HCT116 (cell line): ENCODE measurements at regions not wholly inside any gene's neighbourhood (a gene's known extent, or its start where the extent isn't known, plus 50 kb on each side); places are given as distances from the start of the nearest gene placed in this dataset.

ENCODE experiments used
- ATAC-seq: fragments of 200-7000 bp; cut with Tn5 transposase; 2 replicates; pipeline ENCODE4 v1.9.1; 2020; ENCODE audit warnings: mild to moderate bottlenecking, moderate library complexity
- BruUV-seq: library from RNA; stranded (reverse); fragments of 400-500 nt; replicated peaks from 2 replicates; lab custom pipeline; 2021; lab: Mats Ljungman, UMichigan
- CTCF ChIA-PET: fragments of 300-600 bp; sonication (Branson Sonifier 250); formaldehyde crosslinking; loops from one replicate; lab custom pipeline; 2021; ENCODE audit warnings: antibody characterized with exemption; lab: Charles Lee
- POLR2A ChIA-PET: fragments of 300-600, 350-600 bp; sonication (Branson Sonifier 250); formaldehyde crosslinking; loops from one replicate; lab custom pipeline; 2021; ENCODE audit warnings: antibody characterized with exemption; lab: Charles Lee
- RAD21 ChIA-PET, 2 experiments: fragments of 300-600 bp; sonication (Branson Sonifier 250); formaldehyde crosslinking; loops; one replicate each; lab custom pipeline; 2023; ENCODE audit warnings: low total read pairs in 2 of 2; ENCODE audit not compliant: uncharacterized antibody in 2 of 2, unreplicated experiment in 2 of 2, low non-redundant PET in 1 of 2; lab: Charles Lee
- DNase-seq: peaks from one replicate; pipeline ENCODE4 v3.0.0-alpha.2; 2010; ENCODE audit warnings: low read depth, low spot score
- H2AFZ ChIP-seq: fragments of 200-600 bp; shearing (Covaris generic), sonication (generic); 2 replicates; pipeline ENCODE4 v1.6.1; 2017; ENCODE audit warnings: low read depth, mixed run types, mixed read lengths, antibody characterized with exemption, low read length; ENCODE audit not compliant: poor library complexity, severe bottlenecking
- H3K27ac ChIP-seq: 2 replicates; pipeline ENCODE4 v1.5.1; 2012; ENCODE audit warnings: low read depth, low read length
- H3K27me3 ChIP-seq: fragments of 200-600 bp; sonication (generic); 2 replicates; pipeline ENCODE4 v1.6.1; 2016; ENCODE audit warnings: mixed run types, low read length, mixed read lengths; ENCODE audit not compliant: insufficient read depth
- H3K36me3 ChIP-seq, 2 experiments: fragments of 200-500 bp in 1 of 2; fragments of 200-600 bp in 1 of 2; sonication (Bioruptor generic) in 1 of 2; sonication (generic) in 1 of 2; 2 replicates each; pipeline versions ENCODE4 v1.5.1 to v1.6.1; 2014 to 2016; ENCODE audit warnings: low read length in 2 of 2, inconsistent platforms in 1 of 2, mixed read lengths in 1 of 2, mixed run types in 1 of 2; ENCODE audit not compliant: insufficient read depth in 2 of 2, control insufficient read depth in 1 of 2
- H3K4me1 ChIP-seq, 2 experiments: fragments of 200-600 bp in 1 of 2; sonication (generic) in 1 of 2; 2 replicates each; pipeline versions ENCODE4 v1.5.1 to v1.6.1; 2012 to 2017; ENCODE audit warnings: low read length in 2 of 2, inconsistent platforms in 1 of 2, mild to moderate bottlenecking in 1 of 2, mixed read lengths in 1 of 2, mixed run types in 1 of 2, moderate library complexity in 1 of 2; ENCODE audit not compliant: insufficient read depth in 2 of 2, control insufficient read depth in 1 of 2
- H3K4me2 ChIP-seq: fragments of 200-600 bp; sonication (generic); 2 replicates; pipeline ENCODE4 v1.6.1; 2017; ENCODE audit warnings: mixed run types, low read length, mixed read lengths
- H3K4me3 ChIP-seq, 2 experiments: fragments of 200-600 bp in 1 of 2; sonication (generic) in 1 of 2; replicated peaks in 1 of 2; 2 replicates each; pipeline ENCODE4 v1.5.1; 2011 to 2016; ENCODE audit warnings: low read length in 2 of 2, control low read depth in 1 of 2, low read depth in 1 of 2, mild to moderate bottlenecking in 1 of 2, mixed read lengths in 1 of 2, mixed run types in 1 of 2
- H3K79me2 ChIP-seq: fragments of 200-600 bp; sonication (generic); 2 replicates; pipeline ENCODE4 v1.6.1; 2017; ENCODE audit warnings: mild to moderate bottlenecking, mixed run types, low read length, moderate library complexity, mixed read lengths; ENCODE audit not compliant: insufficient read depth
- H3K9ac ChIP-seq: fragments of 200-600 bp; sonication (generic); 2 replicates; pipeline ENCODE4 v1.6.1; 2016; ENCODE audit warnings: low read length, mixed read lengths
- H3K9me2 ChIP-seq: fragments of 200-600 bp; sonication (generic), shearing (Covaris generic); 2 replicates; pipeline ENCODE4 v1.6.1; 2017; ENCODE audit warnings: mixed run types, mild to moderate bottlenecking, moderate library complexity; ENCODE audit not compliant: insufficient read depth
- H3K9me3 ChIP-seq, 2 experiments: fragments of 200-500 bp in 1 of 2; fragments of 200-600 bp in 1 of 2; sonication (Bioruptor generic) in 1 of 2; sonication (generic) in 1 of 2; 2 replicates each; pipeline ENCODE4 v1.6.1; 2014 to 2017; ENCODE audit warnings: low read length in 2 of 2, mixed read lengths in 2 of 2, inconsistent platforms in 1 of 2, low read depth in 1 of 2, mild to moderate bottlenecking in 1 of 2, mixed run types in 1 of 2, moderate library complexity in 1 of 2; ENCODE audit not compliant: control insufficient read depth in 1 of 2, insufficient read depth in 1 of 2
- H4K20me1 ChIP-seq: fragments of 200-600 bp; sonication (generic), shearing (Covaris generic); 2 replicates; pipeline ENCODE4 v1.6.1; 2017; ENCODE audit warnings: mixed run types, mild to moderate bottlenecking, moderate library complexity; ENCODE audit not compliant: insufficient read depth
- CBX3 ChIP-seq: IDR thresholded peaks from 2 replicates; pipeline ENCODE4 v1.6.1; 2012; ENCODE audit warnings: low read depth
- CTCF ChIP-seq, 3 experiments: fragments of 200-600 bp in 1 of 3; sonication (generic) in 1 of 3; IDR thresholded peaks in 2 of 3; conservative IDR thresholded peaks in 1 of 3; 2 replicates each; pipeline ENCODE4 v1.5.1; 2012 to 2017; ENCODE audit warnings: low read depth in 2 of 3, low read length in 2 of 3, antibody characterized with exemption in 1 of 3, borderline replicate concordance in 1 of 3, control low read depth in 1 of 3, mild to moderate bottlenecking in 1 of 3, mixed read lengths in 1 of 3, mixed run types in 1 of 3, moderate library complexity in 1 of 3; ENCODE audit not compliant: insufficient read depth in 1 of 3
- EGR1 ChIP-seq: IDR thresholded peaks from 2 replicates; pipeline ENCODE4 v1.6.1; 2012; ENCODE audit warnings: low read depth
- EZH2 ChIP-seq: fragments of 200-600 bp; sonication (generic); IDR thresholded peaks from 2 replicates; pipeline ENCODE4 v1.6.1; 2017; ENCODE audit warnings: antibody characterized with exemption, mixed run types
- EZH2phosphoT487 ChIP-seq: fragments of 200-600 bp; IDR thresholded peaks from 2 replicates; pipeline ENCODE4 v1.6.1; 2018; ENCODE audit warnings: antibody characterized with exemption, borderline replicate concordance
- FOSL1 ChIP-seq: IDR thresholded peaks from 2 replicates; pipeline ENCODE4 v1.6.1; 2012; ENCODE audit warnings: low read depth
- JUND ChIP-seq: IDR thresholded peaks from 2 replicates; pipeline ENCODE4 v1.6.1; 2012
- MAX ChIP-seq: IDR thresholded peaks from 2 replicates; pipeline ENCODE4 v1.6.1; 2012
- POLR2A ChIP-seq: IDR thresholded peaks from 2 replicates; pipeline ENCODE4 v1.7.0; 2011; ENCODE audit warnings: borderline replicate concordance; ENCODE audit not compliant: insufficient read depth, insufficient read length; ENCODE audit errors: extremely low read depth
- POLR2AphosphoS5 ChIP-seq: IDR thresholded peaks from 2 replicates; pipeline ENCODE4 v1.6.1; 2011; ENCODE audit warnings: mild to moderate bottlenecking, low read depth, low read length, moderate library complexity
- REST ChIP-seq: IDR thresholded peaks from 2 replicates; pipeline ENCODE4 v1.6.1; 2012; ENCODE audit warnings: low read depth
- YY1 ChIP-seq: IDR thresholded peaks from 2 replicates; pipeline ENCODE4 v1.6.1; 2011; ENCODE audit warnings: low read length, low read depth, moderate library complexity, mild to moderate bottlenecking; ENCODE audit not compliant: insufficient replicate concordance; ENCODE audit errors: extremely low read depth
- ZNF274 ChIP-seq: fragments of 200-500 bp; sonication (Bioruptor generic); IDR thresholded peaks from 2 replicates; pipeline ENCODE4 v1.6.1; 2014; ENCODE audit warnings: mild to moderate bottlenecking, low read depth, low read length, inconsistent platforms
- intact Hi-C: fragments of 100-400 bp; cut with micrococcal nuclease; formaldehyde crosslinking; loops from 2 replicates; pipeline ENCODE4 v1.10.0; 2022

- TF ChIP-seq EZH2, result no peak
- TF ChIP-seq EGR1, result no peak
- no peak for ATAC-seq
- CTCF ChIA-PET, result no interaction called here
These were observed 710.0 kb upstream of the PTBP2 start for GRCh38 chr1:96011606-96012005.

GRCh38 chr1:96016219-96016618, 705.4 kb upstream of the PTBP2 start:
- no TSS peak for BruUV-seq
- RAD21 ChIA-PET, result no interaction called here
- no peaks in the 10 kb centered on the region for H3K9me2 ChIP-seq
- POLR2A ChIA-PET, result no interaction called here
- intact Hi-C loops, result no loop called here
- H3K9me3 ChIP-seq, result no peaks in the 10 kb centered on the region
- no peaks in the 10 kb centered on the region for H4K20me1 ChIP-seq
- no peaks in the 10 kb centered on the region for H3K4me1 ChIP-seq
- H3K36me3 ChIP-seq, result no peaks in the 10 kb centered on the region
- TF ChIP-seq POLR2AphosphoS5 (no peak), EGR1 (no peak), YY1 (no peak), ZNF274 (no peak), POLR2A (no peak), EZH2phosphoT487 (no peak), CBX3 (no peak), MAX (no peak), FOSL1 (no peak), JUND (no peak), REST (no peak), CTCF (IDR thresholded peaks at IDR 0.05 in 2 of 3, conservative IDR thresholded peaks at IDR 0.05 in 1 of 3; ENCODE audit: borderline replicate concordance in 1 of 3, insufficient read depth in 1 of 3, low read depth in 2 of 3, low read length in 2 of 3) (no peak)
- no peak overlapping the region for H3K4me3 ChIP-seq
- H3K27ac ChIP-seq, result no peak overlapping the region
- H3K27me3 ChIP-seq, result no peaks in the 10 kb centered on the region
- H2AFZ ChIP-seq, result no peak overlapping the region
- no peak overlapping the region for H3K4me2 ChIP-seq
- no peak for DNase-seq
- H3K79me2 ChIP-seq, result no peaks in the 10 kb centered on the region
- CTCF ChIA-PET, result no interaction called here
- no peak overlapping the region for H3K9ac ChIP-seq
- no peak for ATAC-seq

More at GRCh38 chr1:96011606-96012005, 710.0 kb upstream of the PTBP2 start:
- BruUV-seq, result no TSS peak
- ChIA-PET RAD21 (no interaction called here), POLR2A (no interaction called here)
- no peak overlapping the region for H3K9ac ChIP-seq
- intact Hi-C loops, result no loop called here
- H3K79me2 ChIP-seq, result no peaks in the 10 kb centered on the region
- no peaks in the 10 kb centered on the region for H3K9me3 ChIP-seq
- H3K4me1 ChIP-seq, result no peaks in the 10 kb centered on the region
- no peaks in the 10 kb centered on the region for H3K9me2 ChIP-seq
- H3K27me3 ChIP-seq, result no peaks in the 10 kb centered on the region
- H3K27ac ChIP-seq, result no peak overlapping the region
- no peak overlapping the region for H3K4me3 ChIP-seq
- no peaks in the 10 kb centered on the region for H3K36me3 ChIP-seq
- no peak for DNase-seq
- H3K4me2 ChIP-seq, result no peak overlapping the region
- no peak overlapping the region for H2AFZ ChIP-seq
- H4K20me1 ChIP-seq, result no peaks in the 10 kb centered on the region
